CD4-positive, alpha-beta T cell treated with Interleukin-1 beta for 1 hour (primary cell): ENCODE measurements at regions not wholly inside any gene's neighbourhood (a gene's known extent, or its start where the extent isn't known, plus 50 kb on each side); places are given as distances from the start of the nearest gene placed in this dataset.
"Not testable (repeated sequence)": the region's sequence is repeated elsewhere in the genome, so short reads cannot be mapped to it uniquely, and the experiment has no call there.

Experiments
- DNase-seq, 2 donors: peaks; one replicate each; pipeline ENCODE4 v3.0.0-alpha.2; 2020 to 2022

- DNase-seq: no peak
Measured at GRCh38 chr9:27818348-27818747, 245.1 kb upstream of the C9orf72 start.

DNA sequence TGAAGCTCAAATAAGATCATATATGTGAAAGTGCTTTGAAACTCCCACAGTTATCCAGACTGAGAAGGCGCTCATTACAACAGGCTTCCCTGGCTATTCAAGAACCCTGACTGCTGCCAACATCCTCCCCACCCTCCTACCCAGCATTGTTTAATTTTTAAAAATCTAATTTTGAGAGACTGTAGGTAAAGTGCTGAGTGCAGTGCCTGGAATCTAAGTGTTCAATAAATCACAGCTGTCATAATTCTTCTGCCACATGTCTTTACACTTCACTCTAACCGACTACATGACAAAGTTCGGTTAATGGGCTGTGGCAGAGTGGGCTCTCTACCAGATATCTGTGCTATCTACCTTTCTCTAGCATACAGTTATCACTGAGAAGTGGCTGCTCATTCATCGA lies 255.6 kb upstream of the C9orf72 start:
- DNase-seq: no peak

DNA sequence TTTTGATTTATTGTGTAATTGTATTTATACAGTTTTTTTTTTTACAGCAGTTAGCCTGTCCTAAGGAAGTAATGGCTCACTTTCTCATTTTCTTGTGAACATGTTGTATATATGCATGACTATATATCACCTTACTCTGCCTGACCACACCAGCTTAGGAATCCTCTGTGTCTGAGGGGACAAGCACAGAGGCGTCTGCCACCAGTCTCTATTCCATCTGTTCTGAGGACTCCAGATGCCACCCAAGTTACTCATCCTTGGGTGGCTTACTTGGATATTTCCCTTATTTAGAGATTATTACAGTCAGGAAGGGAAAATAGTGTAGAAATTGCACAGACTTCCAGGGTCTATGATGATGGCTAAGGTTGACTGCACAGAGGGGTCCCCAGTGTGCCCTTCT lies 256.3 kb upstream of the C9orf72 start:
- no peak for DNase-seq

- DNase-seq: not testable (repeated sequence)
Measured at GRCh38 chr9:27832108-27832507, 258.8 kb upstream of the C9orf72 start.

GRCh38 chr9:27835286-27835685 lies 262.0 kb upstream of the C9orf72 start:
- DNase-seq: no peak

DNA sequence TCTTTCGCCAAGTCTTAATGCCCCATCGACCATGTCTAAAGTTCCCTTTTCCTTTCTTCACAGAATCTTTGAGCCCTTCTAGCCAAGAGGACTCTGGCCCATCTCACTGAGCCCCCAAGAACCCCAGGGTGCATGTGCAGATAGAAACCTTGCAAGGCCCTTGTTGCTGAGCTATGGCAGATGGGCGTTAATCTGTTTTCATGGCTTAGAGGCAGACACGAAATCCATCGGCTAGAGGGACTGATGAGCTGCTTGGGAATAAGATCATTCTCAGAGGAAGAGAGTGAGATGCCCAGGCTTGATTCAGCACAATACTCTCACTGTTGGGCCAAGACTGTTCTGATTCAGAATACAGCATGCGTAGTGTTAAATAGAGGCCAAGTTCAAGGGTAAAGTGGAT lies 262.5 kb upstream of the C9orf72 start:
- no peak for DNase-seq

DNA sequence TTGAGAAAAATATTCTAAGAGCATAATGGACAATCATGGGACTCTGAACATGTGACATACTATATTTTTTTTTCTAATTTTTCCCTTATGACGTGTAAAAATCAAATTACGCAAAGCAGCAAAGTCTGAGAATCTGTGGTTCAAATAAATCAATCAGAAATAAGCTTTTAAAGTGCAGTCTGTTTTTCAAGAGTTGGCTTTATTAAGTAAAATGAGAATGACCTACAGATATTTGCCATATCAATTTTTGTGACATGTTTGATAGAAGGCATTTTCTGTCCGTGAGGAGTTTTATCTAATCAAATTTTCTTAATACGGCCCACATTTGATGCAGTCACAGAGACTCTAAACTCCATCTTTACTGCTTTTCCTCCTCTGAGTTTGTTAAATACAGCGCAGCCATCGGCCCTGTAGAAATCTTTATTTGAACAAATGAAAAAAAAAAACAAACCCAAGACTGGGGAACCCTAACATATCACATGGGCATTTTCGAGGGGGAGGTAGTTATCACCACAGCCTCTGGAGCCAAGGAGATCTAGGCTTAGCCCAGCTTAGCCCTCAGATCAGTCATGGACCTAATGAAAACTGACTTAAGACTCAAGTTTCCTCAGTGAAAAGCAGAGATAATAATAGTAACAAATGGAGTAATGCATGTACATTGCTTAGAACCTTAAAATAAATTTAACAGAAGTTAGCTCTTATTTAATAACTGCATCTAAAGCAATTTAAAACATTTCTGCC lies 263.6 kb upstream of the C9orf72 start:
- no peak for DNase-seq

DNA sequence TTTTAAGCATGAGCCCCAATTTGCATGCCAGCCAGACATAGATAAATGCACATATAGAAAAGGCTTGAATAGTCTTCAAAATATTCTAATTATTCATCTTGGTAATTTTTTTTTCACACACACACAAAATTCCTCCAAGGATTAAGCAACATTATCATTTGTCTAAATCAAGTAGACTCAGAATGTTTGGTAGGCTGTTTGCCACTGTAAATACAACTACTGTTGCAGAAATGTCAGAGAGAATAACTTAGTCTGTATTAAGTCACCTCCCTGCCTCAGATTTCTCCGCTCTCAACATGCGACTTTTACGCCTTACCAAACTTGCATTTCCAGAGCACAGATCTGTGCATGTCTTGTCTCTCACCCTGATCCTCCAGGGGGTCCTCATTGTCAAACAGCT lies 265.6 kb upstream of the C9orf72 start:
- DNase-seq: no peak

- DNase-seq: not testable (repeated sequence)
Measured at GRCh38 chr9:27839767-27840166, 266.5 kb upstream of the C9orf72 start.

DNA sequence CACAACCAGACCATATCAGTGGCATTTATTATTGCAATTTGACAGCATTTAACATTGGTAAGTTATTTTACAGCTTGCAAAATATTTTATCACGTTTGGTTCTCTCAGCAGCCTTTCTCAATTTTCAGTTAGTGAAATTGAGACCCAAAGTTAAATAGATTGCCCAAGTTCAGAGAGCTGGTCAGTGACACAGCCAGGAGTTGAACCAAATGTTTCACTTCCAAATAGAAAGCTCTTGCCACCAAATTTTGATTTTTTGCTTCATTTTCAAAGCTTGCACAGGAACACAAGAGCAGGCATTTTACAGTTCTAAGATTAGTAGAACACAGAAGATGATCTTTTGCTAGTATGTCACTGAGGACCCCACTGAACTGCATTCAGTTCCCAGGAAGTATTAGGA lies 271.5 kb upstream of the C9orf72 start:
- no peak for DNase-seq

DNA sequence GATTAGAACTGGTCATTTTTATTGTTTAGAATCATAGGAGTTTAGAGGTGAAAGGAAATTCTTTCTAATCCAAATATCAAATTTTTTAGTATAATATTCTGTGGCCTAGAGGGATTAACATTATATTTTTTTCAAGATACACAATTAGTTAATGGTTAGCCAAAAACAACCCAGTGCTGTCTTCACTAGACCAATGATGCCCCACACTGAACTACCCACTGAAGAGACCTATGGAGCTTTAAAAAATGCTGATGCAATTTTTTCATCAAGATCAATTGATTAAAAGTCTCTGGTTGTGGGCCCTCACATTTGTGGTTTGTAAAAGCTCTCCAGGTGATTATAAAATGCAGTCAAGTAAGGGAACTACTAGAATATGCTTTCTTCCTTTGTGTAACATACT lies 274.1 kb upstream of the C9orf72 start:
- DNase-seq: no peak

DNA sequence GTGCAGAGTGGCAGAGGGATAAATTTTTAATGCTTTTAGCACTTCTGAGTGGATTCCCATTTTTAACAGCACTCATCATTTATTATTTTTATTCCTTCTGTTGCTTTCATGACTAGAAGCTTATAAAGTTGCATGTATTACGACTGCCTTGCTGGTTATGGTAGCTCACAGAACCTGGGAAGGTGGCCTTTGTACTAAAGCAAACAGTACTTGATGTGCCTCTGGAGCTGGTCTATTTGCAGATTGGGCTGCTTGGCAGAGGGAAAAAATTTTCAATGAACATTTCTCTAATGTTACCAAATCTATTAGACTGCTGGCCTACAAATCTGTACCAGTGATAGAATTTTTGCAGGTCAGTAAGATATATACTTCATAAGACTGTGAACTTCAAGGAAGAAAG lies 274.5 kb upstream of the C9orf72 start:
- no peak for DNase-seq

DNA sequence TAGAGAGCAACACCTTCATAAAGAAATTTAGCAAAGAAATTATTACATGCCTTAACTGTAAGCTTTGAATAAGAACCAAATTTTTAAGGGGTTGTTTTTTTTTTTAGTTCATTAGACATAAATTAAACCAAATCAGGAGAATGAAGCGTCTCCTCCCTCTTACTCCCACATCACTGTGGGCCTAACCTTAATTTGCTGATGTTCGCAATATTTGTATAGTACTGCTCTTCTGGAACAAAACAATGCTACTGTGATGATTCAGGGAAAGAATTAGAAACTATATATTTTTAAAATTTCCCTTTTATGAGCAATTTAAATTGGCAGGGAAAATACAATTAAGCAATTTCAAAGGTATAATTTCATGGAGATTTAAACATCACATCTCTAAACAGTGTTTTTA lies 275.0 kb upstream of the C9orf72 start:
- DNase-seq: no peak

DNA sequence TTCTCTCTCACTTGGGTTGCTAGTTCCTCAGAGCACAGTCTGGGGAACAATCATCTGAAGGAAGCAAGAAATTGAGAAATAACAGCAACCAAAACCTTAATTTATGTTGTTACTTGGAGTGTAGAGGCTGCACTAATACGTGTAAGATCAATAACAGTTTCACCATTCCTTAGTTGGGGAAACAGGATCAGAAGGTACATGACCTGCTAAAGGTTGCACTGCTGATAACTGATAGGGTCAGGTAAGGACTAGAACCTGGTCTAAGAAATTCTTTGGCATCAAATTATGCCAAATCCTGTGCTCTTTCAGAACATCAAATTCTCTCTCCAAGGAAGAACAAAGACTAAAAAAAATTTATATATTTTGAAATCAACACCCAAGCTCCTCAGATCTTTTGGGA lies 278.6 kb upstream of the C9orf72 start:
- DNase-seq: no peak

- DNase-seq: no peak
Measured at GRCh38 chr9:27853529-27853928, 280.2 kb upstream of the C9orf72 start.

GRCh38 chr9:27856054-27856453 lies 282.8 kb upstream of the C9orf72 start:
- DNase-seq: no peak

DNA sequence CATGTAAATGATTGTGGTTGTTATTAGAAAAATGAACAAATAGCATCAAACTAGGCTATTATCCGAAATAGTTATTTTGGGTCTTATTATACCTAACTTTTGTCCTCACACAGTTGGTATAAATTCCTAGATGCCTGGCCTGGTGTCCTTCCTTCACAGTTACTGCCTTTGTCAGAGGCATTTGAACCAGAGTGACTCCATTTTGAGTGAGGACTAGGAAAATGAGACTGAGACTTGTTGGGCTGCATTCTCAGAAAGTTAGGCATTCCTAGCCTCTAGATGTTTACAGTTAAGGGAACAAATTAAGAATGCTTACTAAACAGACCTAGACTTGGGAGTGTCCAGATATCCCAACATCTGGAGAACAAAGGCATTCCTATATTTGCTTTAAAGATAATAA lies 283.5 kb upstream of the C9orf72 start:
- DNase-seq: no peak

GRCh38 chr9:27861887-27862286 lies 288.6 kb upstream of the C9orf72 start:
- DNase-seq: no peak

- no peak for DNase-seq
Measured at GRCh38 chr9:27864644-27865438, 291.6 kb upstream of the C9orf72 start.

DNA sequence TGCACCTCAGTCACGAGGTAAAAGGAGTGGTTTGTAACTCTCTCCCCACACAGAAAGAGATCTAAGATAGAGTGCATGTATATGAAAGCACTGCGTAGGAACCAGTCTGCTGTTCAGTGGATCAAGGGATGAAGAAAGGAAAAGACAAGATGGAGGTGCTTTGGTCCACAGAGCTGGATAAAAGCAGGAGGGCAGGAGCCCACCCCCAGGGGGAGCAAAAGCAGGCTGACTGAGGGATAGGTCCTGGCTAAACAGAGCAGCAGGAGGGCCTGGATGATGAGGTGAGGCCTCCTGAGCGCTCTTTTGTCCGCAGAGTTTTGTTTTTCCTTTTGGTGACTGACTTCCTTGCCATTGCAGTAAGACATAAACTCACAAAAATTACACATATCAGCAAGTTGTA lies 293.5 kb upstream of the C9orf72 start:
- no peak for DNase-seq

- DNase-seq: no peak
Measured at GRCh38 chr9:27870404-27870803, 297.1 kb upstream of the C9orf72 start.

DNA sequence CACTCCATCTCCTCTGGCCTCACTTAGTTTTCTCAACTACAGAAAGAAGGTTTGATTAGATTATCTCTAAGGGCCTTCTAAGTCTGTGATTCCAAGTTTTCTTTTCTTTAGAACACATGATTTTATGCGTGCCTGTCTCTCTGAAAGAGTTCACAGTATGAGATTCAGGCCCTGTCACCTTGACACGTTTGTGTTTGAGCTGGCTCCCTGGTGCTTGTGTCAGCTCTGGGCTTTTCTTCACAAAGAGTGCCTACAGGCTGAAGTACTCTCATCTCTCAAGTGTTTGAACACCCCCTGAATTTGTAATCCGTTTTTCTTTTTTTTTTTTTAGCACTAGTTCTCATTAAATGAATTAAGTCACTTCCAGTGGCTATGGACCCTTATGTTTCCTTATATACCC lies 306.9 kb upstream of the C9orf72 start:
- DNase-seq: no peak

DNA sequence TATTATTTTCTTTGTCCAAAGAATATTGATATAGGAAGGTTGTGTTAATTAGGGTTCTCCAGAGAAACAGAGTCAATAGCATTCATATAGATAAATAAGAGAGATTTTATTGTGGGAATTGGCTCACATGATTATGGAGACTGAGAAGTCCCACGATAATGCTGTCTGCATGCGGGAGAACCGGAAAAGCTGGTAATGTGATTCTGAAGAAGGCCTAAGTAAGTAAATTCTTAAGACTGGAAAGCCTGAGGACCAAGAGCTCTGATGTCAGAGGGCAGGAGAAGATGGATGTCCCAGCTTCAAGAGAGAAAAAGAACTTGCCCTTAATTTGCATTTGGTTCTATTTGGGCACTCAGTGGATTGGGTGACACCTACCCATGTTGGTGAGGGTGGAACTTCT lies 307.4 kb upstream of the C9orf72 start:
- no peak for DNase-seq

DNA sequence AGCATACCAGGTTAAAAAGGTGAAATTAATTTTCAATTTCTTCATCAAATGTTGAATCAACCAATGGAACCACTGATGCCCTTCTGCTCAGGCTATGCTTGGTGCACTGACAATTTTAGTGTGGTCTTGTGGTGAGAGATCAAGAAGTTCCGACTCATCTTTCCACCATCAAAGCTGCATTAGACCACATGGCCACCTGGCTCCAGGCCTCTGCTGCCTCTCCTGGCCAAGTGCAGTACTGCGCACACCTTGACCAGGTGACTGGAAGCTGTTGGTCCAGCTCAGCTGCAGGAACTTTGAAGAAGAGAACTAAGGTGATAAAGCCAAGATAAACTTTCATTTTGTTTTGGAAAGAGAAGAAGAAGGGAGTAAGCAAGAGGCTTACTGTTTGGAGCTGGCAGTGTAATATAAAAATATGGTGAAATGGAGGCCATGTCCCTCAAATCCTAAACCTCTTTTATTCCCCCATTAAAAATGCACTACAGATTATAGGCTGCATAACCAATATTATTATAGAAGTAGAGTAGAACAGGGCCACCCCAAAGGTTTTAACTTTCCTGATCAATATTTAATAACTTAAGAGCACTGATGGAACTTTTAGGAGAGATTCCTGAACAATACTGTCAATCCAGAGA lies 315.5 kb upstream of the C9orf72 start:
- peak in 1 of 2 donors; percentile 1 for DNase-seq
